GM12878 (cell line): ENCODE measurements at regions not wholly inside any gene's neighbourhood (a gene's known extent, or its start where the extent isn't known, plus 50 kb on each side); places are given as distances from the start of the nearest gene placed in this dataset.

Experiments used
- ATAC-seq: fragments of 200-7000 bp; cut with Tn5 transposase; 3 replicates; pipeline ENCODE4 v1.9.1; 2020; ENCODE audit warnings: mild to moderate bottlenecking, moderate library complexity
- BruUV-seq: library from RNA; stranded (reverse); fragments of 400-500 nt; replicated peaks from 2 replicates; lab custom pipeline; 2021; lab: Mats Ljungman, UMichigan
- CTCF ChIA-PET: fragments of 300-600 bp; sonication (Branson Sonifier 250); formaldehyde crosslinking; extraction: SDS; loops from one replicate; lab custom pipeline; 2021; ENCODE audit warnings: inconsistent platforms; lab: Yijun Ruan, JAX
- POLR2A ChIA-PET: fragments of 350-600 bp; formaldehyde crosslinking; extraction: SDS; loops from one replicate; lab custom pipeline; 2021; ENCODE audit warnings: inconsistent platforms; lab: Charles Lee
- RAD21 ChIA-PET: fragments of 300-600 bp; sonication (Branson Sonifier 250); formaldehyde crosslinking; loops from one replicate; lab custom pipeline; 2023; ENCODE audit warnings: antibody characterized with exemption; ENCODE audit not compliant: unreplicated experiment; lab: Charles Lee
- SMC1A ChIA-PET: fragments of 300-600 bp; sonication (Branson Sonifier 250); formaldehyde crosslinking; loops from one replicate; lab custom pipeline; 2023; ENCODE audit not compliant: unreplicated experiment, uncharacterized antibody; lab: Charles Lee
- DNase-seq: peaks from one replicate; pipeline ENCODE4 v3.0.0-alpha.2; 2011; ENCODE audit warnings: low read depth, low spot score
- FAIRE-seq: peaks from 3 replicates; lab custom pipeline; 2011; peaks lifted over from hg19 to GRCh38; lab: Jason Lieb, UNC
- H2AFZ ChIP-seq: 2 replicates; pipeline ENCODE4 v1.6.0; 2011; ENCODE audit warnings: low read depth, low read length, control low read depth; ENCODE audit not compliant: control insufficient read depth
- H3K27ac ChIP-seq: 2 replicates; pipeline ENCODE4 v1.5.1; 2011; ENCODE audit warnings: control low read depth; ENCODE audit not compliant: control insufficient read depth, insufficient read depth
- H3K27me3 ChIP-seq, 2 experiments: replicated peaks in 1 of 2; 2 replicates each; pipeline versions ENCODE4 v1.6.0 to v1.6.1; 2011; ENCODE audit warnings: low read length in 1 of 2; ENCODE audit not compliant: control insufficient read depth in 2 of 2, insufficient read depth in 2 of 2
- H3K36me3 ChIP-seq, 2 experiments: 2 replicates each; pipeline ENCODE4 v1.5.1; 2011; ENCODE audit warnings: low read length in 1 of 2; ENCODE audit not compliant: control insufficient read depth in 2 of 2, insufficient read depth in 2 of 2
- H3K4me1 ChIP-seq: 2 replicates; pipeline ENCODE4 v1.6.1; 2011; ENCODE audit warnings: mild to moderate bottlenecking, low read length, moderate library complexity, mixed read lengths; ENCODE audit not compliant: control insufficient read depth, insufficient read depth
- H3K4me2 ChIP-seq: 2 replicates; pipeline ENCODE4 v1.6.0; 2011; ENCODE audit warnings: control low read depth; ENCODE audit not compliant: control insufficient read depth, insufficient read depth
- H3K4me3 ChIP-seq: fragments of 200-600 bp; sonication (generic); 2 replicates; pipeline ENCODE4 v1.5.1; 2016
- H3K79me2 ChIP-seq: 2 replicates; pipeline ENCODE4 v1.6.0; 2011; ENCODE audit warnings: low read length; ENCODE audit not compliant: control insufficient read depth, insufficient read depth
- H3K9ac ChIP-seq: 2 replicates; pipeline ENCODE4 v1.8.0; 2011; ENCODE audit warnings: low read length, control low read depth, mixed read lengths; ENCODE audit not compliant: control insufficient read depth, insufficient read depth
- H3K9me3 ChIP-seq: replicated peaks from 3 replicates; pipeline ENCODE4 v1.5.1; 2011; ENCODE audit warnings: mild to moderate bottlenecking, low read length; ENCODE audit not compliant: control insufficient read depth, insufficient read depth
- H4K20me1 ChIP-seq: 2 replicates; pipeline ENCODE4 v1.6.0; 2011; ENCODE audit not compliant: control insufficient read depth, insufficient read depth
- EED ChIP-seq: sonication (generic); IDR thresholded peaks from 2 replicates; pipeline ENCODE4 v1.6.1; 2016; ENCODE audit warnings: antibody characterized with exemption, low read depth
- JUND ChIP-seq: IDR thresholded peaks from 2 replicates; pipeline ENCODE4 v1.6.1; 2012; ENCODE audit warnings: low read depth, mild to moderate bottlenecking, low read length, improper control_type of control experiment, moderate library complexity
- KDM1A ChIP-seq: fragments of 200-600 bp; sonication (generic); IDR thresholded peaks from 2 replicates; pipeline ENCODE4 v1.6.1; 2016; ENCODE audit warnings: borderline replicate concordance
- MEF2B ChIP-seq: fragments of 450-650 bp; IDR thresholded peaks from 2 replicates; pipeline ENCODE4 v1.6.1; 2018; ENCODE audit warnings: mild to moderate bottlenecking, moderate library complexity; ENCODE audit not compliant: partially characterized antibody, poor library complexity, severe bottlenecking
- NFIC ChIP-seq: IDR thresholded peaks from 2 replicates; pipeline ENCODE4 v1.6.1; 2012; ENCODE audit warnings: low read depth, mild to moderate bottlenecking, inconsistent platforms, low read length, moderate library complexity
- RBBP5 ChIP-seq: fragments of 200-600 bp; sonication (generic); conservative IDR thresholded peaks from 2 replicates; pipeline ENCODE4 v1.6.1; 2016
- SMAD5 ChIP-seq: IDR thresholded peaks from 2 replicates; pipeline ENCODE4 v1.6.1; 2016; ENCODE audit warnings: antibody characterized with exemption, low read depth
- SMARCA5 ChIP-seq: fragments of 450-650 bp; IDR thresholded peaks from 2 replicates; pipeline ENCODE4 v1.6.1; 2017; ENCODE audit warnings: mild to moderate bottlenecking
- SPI1 ChIP-seq: IDR thresholded peaks from 2 replicates; pipeline ENCODE4 v1.6.1; 2011; ENCODE audit warnings: low read depth, mild to moderate bottlenecking, low read length, moderate library complexity, borderline replicate concordance; ENCODE audit not compliant: insufficient read depth
- TCF12 ChIP-seq: IDR thresholded peaks from 2 replicates; pipeline ENCODE4 v1.6.1; 2011; ENCODE audit warnings: low read depth, mild to moderate bottlenecking, low read length
- WGBS: methylation state at CpG from one replicate; pipeline ENCODE4 v1.1.6; 2016; ENCODE audit warnings: low lambda C conversion rate; ENCODE audit not compliant: insufficient replicate concordance, insufficient coverage; ENCODE audit errors: missing lambda C conversion rate; 5-methylcytosine and 5-hydroxymethylcytosine counted together
- in situ Hi-C: fragments of 300-500 bp; cut with MboI; formaldehyde crosslinking; loops from 9 replicates; pipeline ENCODE4 v1.14.3; 2018; ENCODE audit warnings: mixed read lengths
- intact Hi-C: fragments of 100-400 bp; cut with micrococcal nuclease; formaldehyde crosslinking; loops from one replicate; pipeline ENCODE4 v1.14.2; 2022; ENCODE audit not compliant: unreplicated experiment
- TF ChIP-seq, protein P1 (sequence below): fragments of 450-650 bp; IDR thresholded peaks from 2 replicates; pipeline ENCODE4 v1.6.1; 2016; ENCODE audit warnings: mild to moderate bottlenecking
- TF ChIP-seq, protein P2 (sequence below): fragments of 450-650 bp; IDR thresholded peaks from 2 replicates; pipeline ENCODE4 v1.6.1; 2017; ENCODE audit warnings: mild to moderate bottlenecking, moderate library complexity

DNA sequence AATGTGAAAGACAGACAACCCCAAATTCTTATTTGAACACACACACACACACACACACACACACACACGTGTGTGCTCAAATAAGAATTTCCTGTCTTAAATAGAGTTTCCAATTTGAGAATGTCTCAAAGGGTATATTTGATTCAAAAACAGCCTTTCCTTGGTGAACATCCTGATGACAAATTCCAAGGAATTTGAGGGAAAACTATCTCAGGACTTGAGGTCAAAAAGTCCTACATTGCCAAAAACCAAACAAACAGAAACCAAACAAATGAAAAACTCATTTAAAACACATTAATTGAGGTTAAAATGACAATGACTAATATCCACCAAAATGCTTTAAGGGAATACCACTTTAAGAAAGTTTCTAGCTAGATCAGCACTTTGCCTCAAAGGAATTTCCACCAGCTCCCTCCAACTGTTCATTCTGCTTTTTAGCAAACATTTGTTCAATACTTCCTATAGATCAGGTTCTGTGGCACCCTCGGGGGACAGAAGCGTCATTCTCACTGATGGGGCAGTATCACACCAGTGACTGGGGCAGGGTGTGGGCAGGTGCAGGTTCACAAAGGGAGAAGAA lies 232.1 kb upstream of the TRIB2 start:
- WGBS, result 93% methylated on average over 3 of the region's 3 CpGs
- Histone ChIP-seq H3K4me1 (peaks cover 11% of the 10 kb centered on the region), H3K4me2 (no peak overlapping the region), H3K27ac (no peak overlapping the region), H2AFZ (no peak overlapping the region), H3K9ac (no peak overlapping the region), H3K79me2 (no peaks in the 10 kb centered on the region), H3K4me3 (no peak overlapping the region), H3K27me3 (no peaks in the 10 kb centered on the region), H3K9me3 (no peaks in the 10 kb centered on the region; the same call in 2 of the 3 replicates)
- in situ Hi-C loops (no loop called here), intact Hi-C loops (no loop called here)
- BruUV-seq, result no TSS peak
- POLR2A ChIA-PET, result no interaction called here
- ATAC-seq (no peak), FAIRE-seq (no peak), DNase-seq (no peak)
- RAD21 ChIA-PET, result no interaction called here
- CTCF ChIA-PET, result interaction anchor here (0.6 kb wide), 1 partner anchor 454 kb away, joined by 3 read pairs; no protein-coding TSS in a partner anchor
- SMC1A ChIA-PET, result interaction anchor here (0.6 to 1.5 kb wide), 2 partner anchors 13 to 132 kb away, joined by 3 read pairs; no protein-coding TSS in a partner anchor
- TF ChIP-seq EED (no peak), TCF12 (no peak), SMAD5 (no peak), RBBP5 (no peak), KDM1A (no peak), SMARCA5 (no peak), MEF2B (no peak), JUND (no peak), SPI1 (no peak), NFIC (no peak)
- TF ChIP-seq, protein P1, sequence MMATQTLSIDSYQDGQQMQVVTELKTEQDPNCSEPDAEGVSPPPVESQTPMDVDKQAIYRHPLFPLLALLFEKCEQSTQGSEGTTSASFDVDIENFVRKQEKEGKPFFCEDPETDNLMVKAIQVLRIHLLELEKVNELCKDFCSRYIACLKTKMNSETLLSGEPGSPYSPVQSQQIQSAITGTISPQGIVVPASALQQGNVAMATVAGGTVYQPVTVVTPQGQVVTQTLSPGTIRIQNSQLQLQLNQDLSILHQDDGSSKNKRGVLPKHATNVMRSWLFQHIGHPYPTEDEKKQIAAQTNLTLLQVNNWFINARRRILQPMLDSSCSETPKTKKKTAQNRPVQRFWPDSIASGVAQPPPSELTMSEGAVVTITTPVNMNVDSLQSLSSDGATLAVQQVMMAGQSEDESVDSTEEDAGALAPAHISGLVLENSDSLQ, result no peak
- TF ChIP-seq, protein P2, sequence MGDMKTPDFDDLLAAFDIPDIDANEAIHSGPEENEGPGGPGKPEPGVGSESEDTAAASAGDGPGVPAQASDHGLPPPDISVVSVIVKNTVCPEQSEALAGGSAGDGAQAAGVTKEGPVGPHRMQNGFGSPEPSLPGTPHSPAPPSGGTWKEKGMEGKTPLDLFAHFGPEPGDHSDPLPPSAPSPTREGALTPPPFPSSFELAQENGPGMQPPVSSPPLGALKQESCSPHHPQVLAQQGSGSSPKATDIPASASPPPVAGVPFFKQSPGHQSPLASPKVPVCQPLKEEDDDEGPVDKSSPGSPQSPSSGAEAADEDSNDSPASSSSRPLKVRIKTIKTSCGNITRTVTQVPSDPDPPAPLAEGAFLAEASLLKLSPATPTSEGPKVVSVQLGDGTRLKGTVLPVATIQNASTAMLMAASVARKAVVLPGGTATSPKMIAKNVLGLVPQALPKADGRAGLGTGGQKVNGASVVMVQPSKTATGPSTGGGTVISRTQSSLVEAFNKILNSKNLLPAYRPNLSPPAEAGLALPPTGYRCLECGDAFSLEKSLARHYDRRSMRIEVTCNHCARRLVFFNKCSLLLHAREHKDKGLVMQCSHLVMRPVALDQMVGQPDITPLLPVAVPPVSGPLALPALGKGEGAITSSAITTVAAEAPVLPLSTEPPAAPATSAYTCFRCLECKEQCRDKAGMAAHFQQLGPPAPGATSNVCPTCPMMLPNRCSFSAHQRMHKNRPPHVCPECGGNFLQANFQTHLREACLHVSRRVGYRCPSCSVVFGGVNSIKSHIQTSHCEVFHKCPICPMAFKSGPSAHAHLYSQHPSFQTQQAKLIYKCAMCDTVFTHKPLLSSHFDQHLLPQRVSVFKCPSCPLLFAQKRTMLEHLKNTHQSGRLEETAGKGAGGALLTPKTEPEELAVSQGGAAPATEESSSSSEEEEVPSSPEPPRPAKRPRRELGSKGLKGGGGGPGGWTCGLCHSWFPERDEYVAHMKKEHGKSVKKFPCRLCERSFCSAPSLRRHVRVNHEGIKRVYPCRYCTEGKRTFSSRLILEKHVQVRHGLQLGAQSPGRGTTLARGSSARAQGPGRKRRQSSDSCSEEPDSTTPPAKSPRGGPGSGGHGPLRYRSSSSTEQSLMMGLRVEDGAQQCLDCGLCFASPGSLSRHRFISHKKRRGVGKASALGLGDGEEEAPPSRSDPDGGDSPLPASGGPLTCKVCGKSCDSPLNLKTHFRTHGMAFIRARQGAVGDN, result no peak
- TF ChIP-seq, all 136 proteins: peak for 0
- H3K36me3 ChIP-seq, result no peaks in the 10 kb centered on the region
- H4K20me1 ChIP-seq, result no peaks in the 10 kb centered on the region
